ENCODE measurements at regions not wholly inside any gene's neighbourhood (a gene's known extent, or its start where the extent isn't known, plus 50 kb on each side); places are given as distances from the start of the nearest gene placed in this dataset.

DNA sequence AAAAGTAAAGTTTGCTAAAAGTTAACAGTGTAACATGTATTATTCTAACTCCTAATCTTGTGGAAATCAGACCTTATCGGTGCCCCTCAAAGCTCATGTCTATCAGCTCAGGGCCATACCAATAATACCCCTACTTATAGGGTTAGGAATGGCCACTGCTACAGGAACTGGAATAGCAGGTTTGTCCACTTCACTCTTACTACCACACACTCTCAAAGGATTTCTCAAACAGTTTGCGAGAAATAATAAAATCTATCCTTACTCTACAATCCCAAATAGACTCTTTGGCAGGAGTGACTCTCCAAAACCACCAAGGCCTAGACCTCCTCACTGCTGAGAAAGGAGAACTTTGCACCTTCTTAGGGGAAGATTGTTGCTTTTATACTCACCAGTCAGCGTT lies 1677.7 kb downstream of the OLFM4 start:
- TF ChIP-seq, protein P1, sequence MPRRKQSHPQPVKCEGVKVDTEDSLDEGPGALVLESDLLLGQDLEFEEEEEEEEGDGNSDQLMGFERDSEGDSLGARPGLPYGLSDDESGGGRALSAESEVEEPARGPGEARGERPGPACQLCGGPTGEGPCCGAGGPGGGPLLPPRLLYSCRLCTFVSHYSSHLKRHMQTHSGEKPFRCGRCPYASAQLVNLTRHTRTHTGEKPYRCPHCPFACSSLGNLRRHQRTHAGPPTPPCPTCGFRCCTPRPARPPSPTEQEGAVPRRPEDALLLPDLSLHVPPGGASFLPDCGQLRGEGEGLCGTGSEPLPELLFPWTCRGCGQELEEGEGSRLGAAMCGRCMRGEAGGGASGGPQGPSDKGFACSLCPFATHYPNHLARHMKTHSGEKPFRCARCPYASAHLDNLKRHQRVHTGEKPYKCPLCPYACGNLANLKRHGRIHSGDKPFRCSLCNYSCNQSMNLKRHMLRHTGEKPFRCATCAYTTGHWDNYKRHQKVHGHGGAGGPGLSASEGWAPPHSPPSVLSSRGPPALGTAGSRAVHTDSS (tag by site-specific recombination; IDR thresholded peaks at IDR 0.05), result no peak
- TF ChIP-seq ZNF501 (tag by site-specific recombination; IDR thresholded peaks at IDR 0.05) (no peak), SALL2 (tag by site-specific recombination; IDR thresholded peaks at IDR 0.05; ENCODE audit: borderline replicate concordance) (no peak), ZNF239 (tag by site-specific recombination; IDR thresholded peaks at IDR 0.05) (no peak), ZNF248 (tag by site-specific recombination; IDR thresholded peaks at IDR 0.05) (no peak), ZBTB1 (tag by site-specific recombination; IDR thresholded peaks at IDR 0.05) (no peak)
- TF ChIP-seq, protein P2, sequence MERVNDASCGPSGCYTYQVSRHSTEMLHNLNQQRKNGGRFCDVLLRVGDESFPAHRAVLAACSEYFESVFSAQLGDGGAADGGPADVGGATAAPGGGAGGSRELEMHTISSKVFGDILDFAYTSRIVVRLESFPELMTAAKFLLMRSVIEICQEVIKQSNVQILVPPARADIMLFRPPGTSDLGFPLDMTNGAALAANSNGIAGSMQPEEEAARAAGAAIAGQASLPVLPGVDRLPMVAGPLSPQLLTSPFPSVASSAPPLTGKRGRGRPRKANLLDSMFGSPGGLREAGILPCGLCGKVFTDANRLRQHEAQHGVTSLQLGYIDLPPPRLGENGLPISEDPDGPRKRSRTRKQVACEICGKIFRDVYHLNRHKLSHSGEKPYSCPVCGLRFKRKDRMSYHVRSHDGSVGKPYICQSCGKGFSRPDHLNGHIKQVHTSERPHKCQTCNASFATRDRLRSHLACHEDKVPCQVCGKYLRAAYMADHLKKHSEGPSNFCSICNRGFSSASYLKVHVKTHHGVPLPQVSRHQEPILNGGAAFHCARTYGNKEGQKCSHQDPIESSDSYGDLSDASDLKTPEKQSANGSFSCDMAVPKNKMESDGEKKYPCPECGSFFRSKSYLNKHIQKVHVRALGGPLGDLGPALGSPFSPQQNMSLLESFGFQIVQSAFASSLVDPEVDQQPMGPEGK (tag by site-specific recombination; IDR thresholded peaks at IDR 0.05), result no peak
- TF ChIP-seq, protein P3, sequence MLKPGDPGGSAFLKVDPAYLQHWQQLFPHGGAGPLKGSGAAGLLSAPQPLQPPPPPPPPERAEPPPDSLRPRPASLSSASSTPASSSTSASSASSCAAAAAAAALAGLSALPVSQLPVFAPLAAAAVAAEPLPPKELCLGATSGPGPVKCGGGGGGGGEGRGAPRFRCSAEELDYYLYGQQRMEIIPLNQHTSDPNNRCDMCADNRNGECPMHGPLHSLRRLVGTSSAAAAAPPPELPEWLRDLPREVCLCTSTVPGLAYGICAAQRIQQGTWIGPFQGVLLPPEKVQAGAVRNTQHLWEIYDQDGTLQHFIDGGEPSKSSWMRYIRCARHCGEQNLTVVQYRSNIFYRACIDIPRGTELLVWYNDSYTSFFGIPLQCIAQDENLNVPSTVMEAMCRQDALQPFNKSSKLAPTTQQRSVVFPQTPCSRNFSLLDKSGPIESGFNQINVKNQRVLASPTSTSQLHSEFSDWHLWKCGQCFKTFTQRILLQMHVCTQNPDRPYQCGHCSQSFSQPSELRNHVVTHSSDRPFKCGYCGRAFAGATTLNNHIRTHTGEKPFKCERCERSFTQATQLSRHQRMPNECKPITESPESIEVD (tag by site-specific recombination; IDR thresholded peaks at IDR 0.05), result no peak
- TF ChIP-seq, protein P4, sequence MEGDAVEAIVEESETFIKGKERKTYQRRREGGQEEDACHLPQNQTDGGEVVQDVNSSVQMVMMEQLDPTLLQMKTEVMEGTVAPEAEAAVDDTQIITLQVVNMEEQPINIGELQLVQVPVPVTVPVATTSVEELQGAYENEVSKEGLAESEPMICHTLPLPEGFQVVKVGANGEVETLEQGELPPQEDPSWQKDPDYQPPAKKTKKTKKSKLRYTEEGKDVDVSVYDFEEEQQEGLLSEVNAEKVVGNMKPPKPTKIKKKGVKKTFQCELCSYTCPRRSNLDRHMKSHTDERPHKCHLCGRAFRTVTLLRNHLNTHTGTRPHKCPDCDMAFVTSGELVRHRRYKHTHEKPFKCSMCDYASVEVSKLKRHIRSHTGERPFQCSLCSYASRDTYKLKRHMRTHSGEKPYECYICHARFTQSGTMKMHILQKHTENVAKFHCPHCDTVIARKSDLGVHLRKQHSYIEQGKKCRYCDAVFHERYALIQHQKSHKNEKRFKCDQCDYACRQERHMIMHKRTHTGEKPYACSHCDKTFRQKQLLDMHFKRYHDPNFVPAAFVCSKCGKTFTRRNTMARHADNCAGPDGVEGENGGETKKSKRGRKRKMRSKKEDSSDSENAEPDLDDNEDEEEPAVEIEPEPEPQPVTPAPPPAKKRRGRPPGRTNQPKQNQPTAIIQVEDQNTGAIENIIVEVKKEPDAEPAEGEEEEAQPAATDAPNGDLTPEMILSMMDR (tag by site-specific recombination; IDR thresholded peaks at IDR 0.05), result no peak
- TF ChIP-seq, protein P5, sequence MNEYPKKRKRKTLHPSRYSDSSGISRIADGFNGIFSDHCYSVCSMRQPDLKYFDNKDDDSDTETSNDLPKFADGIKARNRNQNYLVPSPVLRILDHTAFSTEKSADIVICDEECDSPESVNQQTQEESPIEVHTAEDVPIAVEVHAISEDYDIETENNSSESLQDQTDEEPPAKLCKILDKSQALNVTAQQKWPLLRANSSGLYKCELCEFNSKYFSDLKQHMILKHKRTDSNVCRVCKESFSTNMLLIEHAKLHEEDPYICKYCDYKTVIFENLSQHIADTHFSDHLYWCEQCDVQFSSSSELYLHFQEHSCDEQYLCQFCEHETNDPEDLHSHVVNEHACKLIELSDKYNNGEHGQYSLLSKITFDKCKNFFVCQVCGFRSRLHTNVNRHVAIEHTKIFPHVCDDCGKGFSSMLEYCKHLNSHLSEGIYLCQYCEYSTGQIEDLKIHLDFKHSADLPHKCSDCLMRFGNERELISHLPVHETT (tag by site-specific recombination; IDR thresholded peaks at IDR 0.05), result no peak
- TF ChIP-seq, protein P6, sequence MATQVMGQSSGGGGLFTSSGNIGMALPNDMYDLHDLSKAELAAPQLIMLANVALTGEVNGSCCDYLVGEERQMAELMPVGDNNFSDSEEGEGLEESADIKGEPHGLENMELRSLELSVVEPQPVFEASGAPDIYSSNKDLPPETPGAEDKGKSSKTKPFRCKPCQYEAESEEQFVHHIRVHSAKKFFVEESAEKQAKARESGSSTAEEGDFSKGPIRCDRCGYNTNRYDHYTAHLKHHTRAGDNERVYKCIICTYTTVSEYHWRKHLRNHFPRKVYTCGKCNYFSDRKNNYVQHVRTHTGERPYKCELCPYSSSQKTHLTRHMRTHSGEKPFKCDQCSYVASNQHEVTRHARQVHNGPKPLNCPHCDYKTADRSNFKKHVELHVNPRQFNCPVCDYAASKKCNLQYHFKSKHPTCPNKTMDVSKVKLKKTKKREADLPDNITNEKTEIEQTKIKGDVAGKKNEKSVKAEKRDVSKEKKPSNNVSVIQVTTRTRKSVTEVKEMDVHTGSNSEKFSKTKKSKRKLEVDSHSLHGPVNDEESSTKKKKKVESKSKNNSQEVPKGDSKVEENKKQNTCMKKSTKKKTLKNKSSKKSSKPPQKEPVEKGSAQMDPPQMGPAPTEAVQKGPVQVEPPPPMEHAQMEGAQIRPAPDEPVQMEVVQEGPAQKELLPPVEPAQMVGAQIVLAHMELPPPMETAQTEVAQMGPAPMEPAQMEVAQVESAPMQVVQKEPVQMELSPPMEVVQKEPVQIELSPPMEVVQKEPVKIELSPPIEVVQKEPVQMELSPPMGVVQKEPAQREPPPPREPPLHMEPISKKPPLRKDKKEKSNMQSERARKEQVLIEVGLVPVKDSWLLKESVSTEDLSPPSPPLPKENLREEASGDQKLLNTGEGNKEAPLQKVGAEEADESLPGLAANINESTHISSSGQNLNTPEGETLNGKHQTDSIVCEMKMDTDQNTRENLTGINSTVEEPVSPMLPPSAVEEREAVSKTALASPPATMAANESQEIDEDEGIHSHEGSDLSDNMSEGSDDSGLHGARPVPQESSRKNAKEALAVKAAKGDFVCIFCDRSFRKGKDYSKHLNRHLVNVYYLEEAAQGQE (tag by site-specific recombination; IDR thresholded peaks at IDR 0.05), result no peak
